ENCODE measurements at regions not wholly inside any gene's neighbourhood (a gene's known extent, or its start where the extent isn't known, plus 50 kb on each side); places are given as distances from the start of the nearest gene placed in this dataset.
"Not testable (repeated sequence)": the region's sequence is repeated elsewhere in the genome, so short reads cannot be mapped to it uniquely, and the experiment has no call there.

DNA sequence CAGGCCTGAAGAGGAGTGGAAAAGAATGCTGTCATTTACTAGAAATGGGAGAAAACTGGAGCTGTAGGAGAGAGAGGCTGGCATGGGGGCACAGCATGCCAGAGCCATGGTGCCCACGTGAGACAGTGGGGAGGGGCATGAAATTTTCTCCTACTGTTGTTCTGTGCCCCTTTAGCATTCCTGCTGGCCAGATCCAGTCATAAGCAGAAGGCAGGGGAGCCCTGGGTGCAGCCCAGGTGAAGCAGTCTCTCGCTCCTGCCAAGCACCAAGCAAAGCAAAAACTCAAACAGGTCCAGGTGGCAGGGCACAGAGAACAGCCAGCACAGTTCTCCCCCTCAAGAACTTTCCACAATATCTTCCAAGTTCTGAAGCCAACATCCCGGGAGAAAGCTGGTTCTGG, 383.2 kb downstream of the TCERG1L start:
- no peak for DNase-seq (ENCODE audit: low read depth)

GRCh38 chr10:130929422-130930325, 381.8 kb downstream of the TCERG1L start:
- no peak for DNase-seq (ENCODE audit: low read depth)

DNA sequence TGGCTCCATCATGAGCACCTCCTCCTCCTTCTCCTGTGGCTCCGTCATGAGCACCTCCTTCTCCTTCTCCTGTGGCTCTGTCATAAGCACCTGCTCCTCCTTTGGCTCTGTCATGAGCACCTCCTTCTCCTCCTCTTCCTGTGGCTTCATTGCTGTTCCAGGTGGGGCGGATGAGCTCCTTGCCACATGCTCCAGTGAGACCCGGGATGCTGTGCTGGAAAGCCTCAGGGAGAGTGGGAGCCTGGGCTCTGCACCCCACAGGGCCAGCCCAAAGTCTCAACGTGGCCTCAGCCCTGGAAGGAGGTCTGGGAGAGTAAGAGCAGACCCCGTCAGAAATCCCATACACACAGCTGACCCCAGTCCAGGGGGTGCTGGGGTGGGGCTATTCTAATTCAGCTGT, 380.7 kb downstream of the TCERG1L start:
- no peak for DNase-seq (ENCODE audit: low read depth)

- DNase-seq (ENCODE audit: low read depth): no peak
These were observed 380.3 kb downstream of the TCERG1L start for GRCh38 chr10:130931256-130931655.

GRCh38 chr10:130932326-130933007, 379.1 kb downstream of the TCERG1L start:
- DNase-seq (ENCODE audit: low read depth): no peak

DNA sequence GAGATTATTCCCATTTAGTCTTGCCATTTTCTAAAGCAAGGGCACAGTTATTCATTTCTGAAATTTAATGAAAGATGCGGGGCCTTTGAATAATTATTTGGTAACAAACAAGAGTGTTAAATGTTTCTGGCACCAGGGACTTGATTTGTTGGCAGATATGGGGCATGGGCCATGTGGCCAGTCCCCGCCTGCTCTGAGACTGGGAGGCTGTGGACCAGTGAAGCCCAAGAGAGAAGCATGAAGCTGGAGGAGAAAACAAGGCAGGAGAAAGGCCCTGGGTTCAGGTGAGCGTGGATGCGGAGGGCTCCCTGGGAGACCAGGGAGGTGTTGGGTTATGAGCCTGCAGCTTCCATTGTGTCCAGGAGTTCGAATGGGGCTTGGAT, 378.5 kb downstream of the TCERG1L start:
- no peak for DNase-seq (ENCODE audit: low read depth)

DNA sequence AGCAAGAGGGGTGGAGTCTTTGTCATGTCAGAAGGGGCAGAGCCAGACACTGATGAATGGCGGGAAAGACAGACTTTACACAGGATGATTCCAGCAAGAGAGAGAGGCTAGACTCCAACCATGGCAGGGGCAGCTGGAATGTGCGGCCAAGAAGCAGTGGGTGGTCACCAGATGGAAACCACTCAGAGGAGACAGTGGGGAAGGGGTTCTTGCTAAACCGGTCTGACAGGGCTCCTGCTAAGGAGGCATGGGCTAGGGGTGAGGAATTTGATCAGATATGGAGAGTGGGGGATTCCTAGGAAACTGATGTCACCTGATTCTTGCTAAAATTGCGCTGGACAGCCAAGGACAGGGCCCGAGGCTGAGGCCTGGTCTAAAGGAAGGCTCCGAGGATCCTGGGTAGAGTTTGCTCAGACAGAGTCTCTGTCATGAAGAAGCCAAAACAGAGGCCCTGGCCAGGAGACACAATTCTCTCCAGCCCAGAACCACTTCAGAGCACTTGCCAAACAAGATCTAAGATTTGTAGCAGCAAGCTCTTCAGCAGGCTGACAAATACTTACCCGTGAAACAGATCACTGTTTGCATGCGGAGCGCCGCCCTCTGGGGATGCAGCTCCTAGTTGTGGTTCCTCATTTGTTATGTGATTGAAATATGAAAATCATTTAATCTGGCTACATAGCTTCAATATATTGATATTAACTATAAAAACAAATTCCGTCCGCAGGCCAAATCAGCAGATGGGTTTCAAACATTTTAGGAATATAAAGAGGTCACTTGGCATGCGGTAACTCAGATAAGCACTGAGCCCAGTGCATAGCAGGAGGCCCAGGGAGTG, 377.0 kb downstream of the TCERG1L start:
- no peak for DNase-seq (ENCODE audit: low read depth)

DNA sequence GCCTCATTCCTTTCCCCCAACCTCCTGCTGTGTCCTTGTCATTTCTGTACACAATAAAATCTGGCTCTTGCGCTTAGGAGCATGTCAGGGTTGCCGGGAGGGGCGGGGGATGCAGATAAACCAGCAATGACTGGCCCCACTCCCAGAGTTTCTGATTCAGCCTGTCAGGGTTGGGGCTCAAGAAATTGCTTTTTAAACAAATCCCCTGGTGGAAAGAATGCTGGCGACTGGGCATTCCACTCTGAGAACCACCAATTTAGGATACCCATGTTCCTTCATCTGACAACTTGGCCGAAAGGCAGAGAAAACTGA, 376.4 kb downstream of the TCERG1L start:
- no peak for DNase-seq (ENCODE audit: low read depth)

DNA sequence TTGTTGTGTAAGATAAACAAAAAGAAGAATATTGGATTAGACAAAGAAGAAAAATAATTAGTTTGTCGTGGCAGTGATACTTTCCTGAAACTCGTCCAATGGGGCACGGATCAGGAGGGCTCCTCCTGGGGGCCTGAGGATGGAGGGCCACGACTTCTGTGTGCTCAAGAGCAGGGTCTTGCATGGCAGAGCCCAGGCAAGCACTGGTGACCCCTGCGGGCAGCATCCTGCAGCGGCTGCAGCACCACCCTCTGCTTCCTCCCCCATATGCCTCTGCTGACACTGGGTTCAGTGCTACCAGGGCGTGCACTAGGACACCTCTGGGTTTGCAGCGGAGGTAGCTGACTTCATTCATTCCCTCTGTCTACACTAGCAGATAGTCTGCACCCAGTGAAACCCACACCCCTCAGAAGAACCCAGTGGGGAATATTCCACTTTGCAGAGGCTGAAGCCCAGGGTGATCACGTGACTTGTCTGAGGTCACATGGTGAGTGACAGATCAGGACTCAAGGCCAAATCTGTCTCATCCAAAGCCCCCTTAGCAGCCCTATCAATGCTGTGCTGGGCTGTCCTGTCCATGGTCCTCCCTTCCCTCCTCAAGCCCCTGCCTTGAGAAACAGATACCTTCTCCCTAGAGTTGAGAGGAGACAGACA, 375.5 kb downstream of the TCERG1L start:
- no peak for DNase-seq (ENCODE audit: low read depth)

DNA sequence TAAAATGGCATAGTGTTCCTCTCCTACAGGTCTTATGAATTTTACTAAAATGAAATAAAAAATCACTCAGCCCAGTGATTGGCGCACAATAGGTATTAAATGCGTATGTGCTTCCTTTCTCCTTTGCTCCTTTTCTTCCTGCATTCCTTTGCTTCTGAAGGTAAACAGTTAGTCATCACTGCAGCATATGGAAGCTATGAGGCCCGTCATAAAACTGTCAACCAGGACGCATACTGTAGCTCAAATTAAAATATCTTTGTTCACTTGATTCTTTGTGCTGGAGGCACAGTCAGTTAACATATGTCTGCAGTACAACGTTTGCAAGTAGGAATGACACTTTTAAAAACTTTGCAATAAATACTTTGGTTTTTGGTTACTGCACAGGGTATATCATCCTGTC, 374.7 kb downstream of the TCERG1L start:
- no peak for DNase-seq (ENCODE audit: low read depth)

GRCh38 chr10:130938051-130938450, 373.5 kb downstream of the TCERG1L start:
- no peak for DNase-seq (ENCODE audit: low read depth)

GRCh38 chr10:130938891-130939290, 372.6 kb downstream of the TCERG1L start:
- DNase-seq (ENCODE audit: low read depth): not testable (repeated sequence)

DNA sequence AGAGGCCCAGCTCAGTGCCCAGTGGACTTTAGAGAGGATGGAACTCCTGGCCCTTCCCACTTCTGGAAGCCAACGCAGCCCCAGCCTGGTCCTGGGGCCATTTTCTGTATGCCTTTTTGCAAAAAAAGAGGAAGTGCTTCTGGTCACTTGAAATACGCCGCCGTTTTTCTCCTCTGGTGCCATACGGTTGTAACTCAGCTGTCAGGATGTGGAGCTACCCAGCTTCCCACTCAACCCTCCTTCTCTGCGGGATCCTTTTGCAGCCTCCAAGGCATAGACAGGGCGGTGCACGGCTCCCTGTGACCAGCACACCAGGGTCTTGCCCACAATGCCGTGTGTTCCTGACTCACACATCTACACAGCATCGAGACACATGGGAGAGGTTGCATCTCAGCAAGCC, 369.6 kb downstream of the TCERG1L start:
- DNase-seq (ENCODE audit: low read depth): no peak

DNA sequence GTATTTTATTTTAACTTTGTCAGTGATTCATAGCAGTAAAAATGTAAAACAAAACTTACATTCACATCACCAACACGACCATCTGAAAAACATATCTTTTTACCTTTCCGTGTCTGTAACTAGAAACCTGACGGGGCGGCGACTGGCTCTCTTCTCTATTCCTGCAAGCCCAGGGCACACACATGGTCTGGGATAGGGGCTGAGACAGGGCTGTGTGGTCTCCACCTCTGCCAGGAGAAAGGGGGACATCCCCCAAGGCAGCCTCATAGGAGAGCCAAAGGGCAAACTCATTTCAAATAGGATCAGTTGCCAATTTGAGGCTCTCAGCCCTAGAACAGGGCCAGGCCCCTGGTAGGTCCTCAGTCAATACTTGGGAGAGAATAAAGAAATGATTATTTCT, 359.4 kb downstream of the TCERG1L start:
- no peak for DNase-seq (ENCODE audit: low read depth)

GRCh38 chr10:130954326-130954905, 357.1 kb downstream of the TCERG1L start:
- no peak for DNase-seq (ENCODE audit: low read depth)

DNA sequence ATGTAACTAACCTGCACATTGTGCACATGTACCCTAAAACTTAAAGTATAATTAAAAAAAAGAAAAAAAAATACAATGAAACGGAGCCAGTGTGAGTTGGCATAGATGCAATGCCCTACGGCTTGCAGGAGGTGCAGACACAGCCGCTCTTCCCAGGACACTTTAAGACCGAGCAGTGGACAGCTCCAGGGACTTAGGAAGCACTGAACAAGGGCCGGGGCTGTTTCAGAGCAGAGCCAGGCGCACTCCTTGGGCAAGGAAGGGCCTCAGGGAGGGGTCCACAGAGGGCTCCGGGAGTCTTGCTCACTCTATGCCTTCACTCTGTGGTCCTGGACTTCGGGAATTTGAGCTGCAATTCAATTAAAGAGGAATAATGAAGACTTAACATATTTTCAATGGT, 355.3 kb downstream of the TCERG1L start:
- no peak for DNase-seq (ENCODE audit: low read depth)

GRCh38 chr10:130957423-130957822, 354.1 kb downstream of the TCERG1L start:
- no peak for DNase-seq (ENCODE audit: low read depth)

DNA sequence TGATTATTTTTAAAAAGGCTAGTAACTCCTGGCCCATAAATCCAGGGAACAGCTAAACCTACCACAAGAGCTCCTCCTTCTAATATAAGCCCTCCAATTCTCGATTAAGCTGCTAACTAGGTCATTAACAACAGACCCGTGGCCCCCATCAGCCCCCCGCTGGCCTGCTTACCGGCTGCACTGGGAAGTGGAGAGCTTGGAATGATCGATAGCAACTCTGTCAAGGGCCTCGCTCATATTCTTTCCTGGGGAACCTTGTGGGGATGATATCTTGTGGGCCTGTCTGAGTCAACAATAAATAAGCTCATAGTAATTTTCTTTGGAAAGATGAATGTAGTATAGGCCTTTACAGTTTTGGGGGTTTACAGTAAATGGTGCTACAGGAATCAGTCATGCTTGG, 353.5 kb downstream of the TCERG1L start:
- no peak for DNase-seq (ENCODE audit: low read depth)

DNA sequence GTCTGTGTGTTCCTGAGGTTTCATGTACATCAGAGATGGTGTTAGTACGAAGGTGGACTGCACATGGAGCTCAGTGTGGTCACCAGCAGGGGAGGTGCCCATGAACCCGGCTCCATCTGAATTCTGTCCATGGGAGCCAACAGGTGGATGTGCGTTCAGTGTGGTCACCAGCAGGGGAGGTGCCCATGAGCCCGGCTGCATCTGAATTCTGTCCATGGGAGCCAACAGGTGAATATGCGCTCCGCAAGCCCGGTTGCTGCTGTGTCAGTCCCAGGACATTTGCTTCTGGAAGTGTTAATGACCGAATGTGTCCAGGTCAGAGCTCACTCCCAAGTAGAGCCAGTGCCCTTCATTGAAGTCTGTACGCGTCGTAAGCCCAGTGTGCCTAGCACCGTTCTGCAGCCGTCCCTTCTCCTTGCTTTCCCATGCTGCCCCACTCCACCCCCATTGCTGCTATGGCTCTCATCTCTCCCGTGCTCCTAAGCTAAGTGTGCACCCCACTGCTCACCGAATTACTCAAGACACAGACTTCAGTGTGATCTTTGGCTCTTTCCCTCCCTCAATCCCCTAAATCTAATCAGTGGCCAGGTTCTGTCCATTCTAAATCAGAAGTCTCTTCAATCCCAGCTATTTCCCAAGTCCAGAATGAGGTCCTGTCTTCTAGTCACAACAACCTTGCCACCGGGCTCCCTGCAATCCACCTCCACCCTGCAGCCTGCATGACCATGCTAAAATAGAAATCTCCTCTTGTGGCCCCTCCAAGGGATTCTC, 352.4 kb downstream of the TCERG1L start:
- DNase-seq (ENCODE audit: low read depth): no peak

GRCh38 chr10:130959752-130960195, 351.7 kb downstream of the TCERG1L start:
- DNase-seq (ENCODE audit: low read depth): no peak

Data from HT1080 (cell line).